C1 segment of cervical spinal cord (tissue), 14 donors: ENCODE measurements at regions not wholly inside any gene's neighbourhood (a gene's known extent, or its start where the extent isn't known, plus 50 kb on each side); places are given as distances from the start of the nearest gene placed in this dataset.
"Not testable (repeated sequence)": the region's sequence is repeated elsewhere in the genome, so short reads cannot be mapped to it uniquely, and the experiment has no call there.

ENCODE experiments used
- DNase-seq, 14 donors: peaks; one replicate each; lab custom pipeline; 2025; lab: John Stamatoyannopoulos, UW

GRCh38 chr12:34097213-34097612 is 74.9 kb downstream of the ALG10 start:
- DNase-seq, result no peak

GRCh38 chr12:34105392-34105933 is 83.2 kb downstream of the ALG10 start:
- no peak for DNase-seq

GRCh38 chr12:34106172-34106571 is 83.9 kb downstream of the ALG10 start:
- no peak for DNase-seq

- DNase-seq, result no peak
Measured at GRCh38 chr12:34107016-34107415, 84.7 kb downstream of the ALG10 start.

- no peak for DNase-seq
Measured at GRCh38 chr12:34107781-34108404, 85.6 kb downstream of the ALG10 start.

- no peak for DNase-seq
Measured at GRCh38 chr12:34108405-34108803, 86.1 kb downstream of the ALG10 start.

GRCh38 chr12:34108967-34109366 is 86.7 kb downstream of the ALG10 start:
- no peak for DNase-seq

- no peak for DNase-seq
Measured at GRCh38 chr12:34109390-34109789, 87.1 kb downstream of the ALG10 start.

GRCh38 chr12:34109909-34110531 is 87.7 kb downstream of the ALG10 start:
- DNase-seq, result not testable (repeated sequence)

- DNase-seq, result no peak
Measured at GRCh38 chr12:34119366-34119765, 97.1 kb downstream of the ALG10 start.

GRCh38 chr12:34121360-34121759 is 99.1 kb downstream of the ALG10 start:
- DNase-seq, result no peak

- peak in 6 of 14 donors; percentile 4 to 38 (median 19) for DNase-seq
Measured at GRCh38 chr12:34123092-34123491, 100.8 kb downstream of the ALG10 start.

GRCh38 chr12:34124608-34125007 is 102.3 kb downstream of the ALG10 start:
- DNase-seq, result no peak

- no peak for DNase-seq
Measured at GRCh38 chr12:34126239-34126641, 103.9 kb downstream of the ALG10 start.

GRCh38 chr12:34126805-34127204 is 104.5 kb downstream of the ALG10 start:
- DNase-seq, result no peak

- not testable (repeated sequence) for DNase-seq
Measured at GRCh38 chr12:34127379-34127778, 105.1 kb downstream of the ALG10 start.

- DNase-seq, result no peak
Measured at GRCh38 chr12:34142430-34142829, 120.1 kb downstream of the ALG10 start.

GRCh38 chr12:34151019-34151418 is 128.7 kb downstream of the ALG10 start:
- no peak for DNase-seq

- no peak for DNase-seq
Measured at GRCh38 chr12:34163443-34163842, 141.1 kb downstream of the ALG10 start.

- DNase-seq, result no peak
Measured at GRCh38 chr12:34166427-34167060, 144.2 kb downstream of the ALG10 start.

- not testable (repeated sequence) for DNase-seq
Measured at GRCh38 chr12:34168507-34168906, 146.2 kb downstream of the ALG10 start.

- DNase-seq, result no peak
Measured at GRCh38 chr12:34186492-34186891, 164.2 kb downstream of the ALG10 start.

- no peak for DNase-seq
Measured at GRCh38 chr12:34188974-34189373, 166.7 kb downstream of the ALG10 start.
